Stomach (tissue), 8 donors: ENCODE measurements at regions not wholly inside any gene's neighbourhood (a gene's known extent, or its start where the extent isn't known, plus 50 kb on each side); places are given as distances from the start of the nearest gene placed in this dataset.

ENCODE experiments used
- DNase-seq, 2 donors: peaks; one replicate each; pipeline versions ENCODE4 v3.0.0 to v3.0.0-alpha.2; 2013 to 2019
- H3K27ac ChIP-seq, 5 donors: fragments of 200-600 bp in 4 of 5; sonication (generic) in 4 of 5; one replicate each; pipeline ENCODE4 v1.5.1; 2013 to 2019; ENCODE audit warnings: mild to moderate bottlenecking in 1 of 5, moderate library complexity in 1 of 5
- H3K27me3 ChIP-seq, 3 donors: fragments of 200-600 bp; sonication (generic); one replicate each; pipeline ENCODE4 v1.5.1; 2017 to 2019; ENCODE audit warnings: mixed run types in 1 of 3
- H3K36me3 ChIP-seq, 4 donors: fragments of 200-600 bp; sonication (generic); 1 replicate in 3 of 4; 2 replicates in 1 of 4; pipeline ENCODE4 v1.5.1; 2016 to 2019
- H3K4me1 ChIP-seq, 4 donors: fragments of 200-600 bp; sonication (generic); one replicate each; pipeline ENCODE4 v1.5.1; 2016 to 2019
- H3K4me3 ChIP-seq, 4 donors: fragments of 200-600 bp; sonication (generic) in 3 of 4; one replicate each; pipeline ENCODE4 v1.5.1; 2016 to 2019; ENCODE audit warnings: mild to moderate bottlenecking in 1 of 4
- H3K9me3 ChIP-seq, 4 donors: fragments of 200-600 bp; sonication (generic); one replicate each; pipeline ENCODE4 v1.5.1; 2016 to 2019
- CTCF ChIP-seq, 7 experiments: fragments of 450-650 bp in 4 of 7; fragments of 200-600 bp in 3 of 7; sonication (generic) in 3 of 7; IDR thresholded peaks; one replicate each; pipeline ENCODE4 v1.5.1; 2016 to 2019; ENCODE audit warnings: antibody characterized with exemption in 7 of 7, control low read depth in 2 of 7, mild to moderate bottlenecking in 1 of 7
- EP300 ChIP-seq: sonication (generic); formaldehyde crosslinking; IDR thresholded peaks from one replicate; pipeline ENCODE4 v1.6.1; 2017; ENCODE audit warnings: antibody characterized with exemption
- POLR2A ChIP-seq, 4 donors: fragments of 450-650 bp; IDR thresholded peaks; one replicate each; pipeline ENCODE4 v1.6.1; 2016; ENCODE audit warnings: antibody characterized with exemption in 4 of 4, control low read depth in 2 of 4, mild to moderate bottlenecking in 1 of 4, moderate library complexity in 1 of 4
- POLR2AphosphoS5 ChIP-seq, 3 donors: sonication (generic); formaldehyde crosslinking; IDR thresholded peaks; one replicate each; pipeline ENCODE4 v1.6.1; 2016; ENCODE audit warnings: antibody characterized with exemption in 3 of 3
- WGBS, 5 donors: extraction: QIAGEN DNeasy Blood & Tissue Kit in 3 of 5; methylation state at CpG; one replicate each; pipeline versions ENCODE4 v1.1.5 to v1.1.7; 2013 to 2018; 5-methylcytosine and 5-hydroxymethylcytosine counted together
- intact Hi-C: fragments of 100-400 bp; cut with DNase I; formaldehyde crosslinking; loops from one replicate; pipeline ENCODE4 v1.15.1; 2023; ENCODE audit warnings: low total_unique reads
- donor health status: healthy with polysubstance abuse.
- donor health status: Bipolar disorder and iron deficiency.
- donor health status: healthy.

DNA sequence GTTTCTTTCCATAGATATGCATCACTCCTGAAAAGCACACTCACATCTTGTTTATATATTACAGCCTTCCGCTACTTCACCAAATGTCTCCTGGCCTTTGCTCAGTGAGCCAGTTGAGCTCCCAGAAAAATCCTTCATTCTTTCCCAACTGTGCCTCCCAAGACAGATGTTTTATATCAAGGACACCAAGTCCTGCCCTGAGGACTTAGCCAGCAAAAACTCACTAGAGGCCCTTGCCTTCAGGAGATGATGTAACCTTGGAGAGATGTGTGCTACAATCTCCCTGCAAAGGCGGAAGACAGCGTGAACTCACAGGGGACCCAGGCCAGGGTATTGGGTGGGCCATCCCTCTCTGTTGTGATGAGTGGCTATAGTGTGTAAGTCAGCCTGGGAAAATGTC lies 86.1 kb upstream of the CTAGE1 start:
- peak in 1 of 2 donors; percentile 67 for DNase-seq
- H3K36me3 ChIP-seq, result no peaks in the 10 kb centered on the region
- H3K4me1 ChIP-seq, result peaks cover 0 to 12% (median 6%) of the 10 kb centered on the region in 4 donors
- no peak overlapping the region for H3K4me3 ChIP-seq
- H3K9me3 ChIP-seq, result no peaks in the 10 kb centered on the region
- H3K27ac ChIP-seq, result peak overlapping the region in 3 of 5 donors; percentile 29 to 56 (median 45)
- intact Hi-C loops, result no loop called here
- TF ChIP-seq POLR2AphosphoS5 (IDR thresholded peaks at IDR 0.05) (peak; percentile 41 to 82 (median 65)), POLR2A (IDR thresholded peaks at IDR 0.05) (no peak), CTCF (IDR thresholded peaks at IDR 0.05) (no peak), EP300 (no peak)
- WGBS, 5 donors, result 71 to 86% (median 81%) methylated on average over 3 of the region's 3 CpGs
- H3K27me3 ChIP-seq, result no peaks in the 10 kb centered on the region

- no peak overlapping the region for H3K4me3 ChIP-seq
- intact Hi-C loops, result no loop called here
- TF ChIP-seq POLR2AphosphoS5 (IDR thresholded peaks at IDR 0.05) (no peak), EP300 (no peak), CTCF (IDR thresholded peaks at IDR 0.05) (no peak), POLR2A (IDR thresholded peaks at IDR 0.05) (no peak)
- H3K4me1 ChIP-seq, result peaks cover 0 to 11% (median 3%) of the 10 kb centered on the region in 4 donors
- DNase-seq, result no peak
- 71 to 83% (median 79%) methylated on average over 2 of the region's 2 CpGs for WGBS, 5 donors
- no peaks in the 10 kb centered on the region for H3K27me3 ChIP-seq
- H3K36me3 ChIP-seq, result no peaks in the 10 kb centered on the region
- H3K9me3 ChIP-seq, result no peaks in the 10 kb centered on the region
- H3K27ac ChIP-seq, result peak overlapping the region in 3 of 5 donors; percentile 9 to 56 (median 45)
These were observed 86.7 kb upstream of the CTAGE1 start for GRCh38 chr18:22504251-22505030.

GRCh38 chr18:22505141-22505591 lies 87.5 kb upstream of the CTAGE1 start:
- 35 to 59% (median 42%) methylated on average over 1 of the region's 1 CpG for WGBS, 5 donors
- Histone ChIP-seq H3K9me3 (no peaks in the 10 kb centered on the region), H3K4me1 (peaks cover 0 to 11% (median 3%) of the 10 kb centered on the region in 4 donors), H3K4me3 (no peak overlapping the region), H3K27ac (peak overlapping the region in 2 of 5 donors; percentile 45 to 56), H3K27me3 (no peaks in the 10 kb centered on the region), H3K36me3 (no peaks in the 10 kb centered on the region)
- intact Hi-C loops, result no loop called here
- no peak for DNase-seq
- TF ChIP-seq POLR2A (IDR thresholded peaks at IDR 0.05) (no peak), CTCF (IDR thresholded peaks at IDR 0.05) (no peak), POLR2AphosphoS5 (IDR thresholded peaks at IDR 0.05) (no peak), EP300 (no peak)

GRCh38 chr18:22507055-22507454 lies 89.3 kb upstream of the CTAGE1 start:
- 60 to 82% (median 68%) methylated on average over 2 of the region's 2 CpGs for WGBS, 5 donors
- Histone ChIP-seq H3K27me3 (no peaks in the 10 kb centered on the region), H3K4me3 (no peak overlapping the region), H3K36me3 (no peaks in the 10 kb centered on the region), H3K9me3 (no peaks in the 10 kb centered on the region), H3K27ac (no peak overlapping the region), H3K4me1 (peaks cover 0 to 11% (median 3%) of the 10 kb centered on the region in 4 donors)
- intact Hi-C loops, result no loop called here
- TF ChIP-seq POLR2A (IDR thresholded peaks at IDR 0.05), result no peak
- no peak for DNase-seq

DNA sequence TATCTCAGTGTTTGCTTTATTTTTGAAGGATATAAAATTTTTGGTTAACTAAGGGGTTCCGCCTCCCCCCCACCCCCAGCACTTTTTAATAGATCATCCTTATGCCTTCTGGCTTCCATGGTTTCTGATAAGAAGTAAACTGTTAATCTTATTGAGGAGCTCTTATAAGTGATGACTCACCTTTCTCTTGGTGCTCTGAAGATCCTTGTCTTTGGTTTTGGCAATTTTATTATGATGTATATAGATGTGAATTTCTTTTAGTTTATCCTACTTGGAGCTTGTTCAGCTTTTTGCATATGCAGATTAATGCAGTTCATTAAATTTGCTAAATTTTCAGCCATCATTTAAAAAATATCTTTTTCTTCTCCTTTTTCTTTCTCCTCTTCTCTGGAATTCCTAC lies 91.7 kb upstream of the CTAGE1 start:
- Histone ChIP-seq H3K4me1 (peaks cover 0 to 7% (median 3%) of the 10 kb centered on the region in 4 donors), H3K27me3 (no peaks in the 10 kb centered on the region), H3K27ac (no peak overlapping the region), H3K9me3 (no peaks in the 10 kb centered on the region), H3K4me3 (no peak overlapping the region), H3K36me3 (no peaks in the 10 kb centered on the region)
- intact Hi-C loops, result no loop called here
- TF ChIP-seq CTCF (IDR thresholded peaks at IDR 0.05), result no peak
- TF ChIP-seq POLR2A (IDR thresholded peaks at IDR 0.05), result no peak
- no peak for TF ChIP-seq POLR2AphosphoS5 (IDR thresholded peaks at IDR 0.05)
- TF ChIP-seq EP300, result no peak
- DNase-seq, result no peak
- WGBS, 5 donors, result 0% methylated on average over 1 of the region's 1 CpG
